GM12865 (cell line): ENCODE measurements at regions not wholly inside any gene's neighbourhood (a gene's known extent, or its start where the extent isn't known, plus 50 kb on each side); places are given as distances from the start of the nearest gene placed in this dataset.
A peak's percentile ranks its signal among the peaks of the same experiment; 100 is the strongest.

Source experiments
- DNase-seq: peaks from one replicate; pipeline ENCODE4 v3.0.0; 2010; ENCODE audit warnings: low read depth
- H3K4me3 ChIP-seq: 2 replicates; pipeline ENCODE4 v1.5.1; 2011; ENCODE audit warnings: mild to moderate bottlenecking, low read depth, low read length, control low read depth
- CTCF ChIP-seq: IDR thresholded peaks from 2 replicates; pipeline ENCODE4 v1.5.1; 2011; ENCODE audit warnings: low read length, control low read depth, low read depth, inconsistent platforms; ENCODE audit not compliant: insufficient read depth; ENCODE audit errors: missing control alignments

DNA sequence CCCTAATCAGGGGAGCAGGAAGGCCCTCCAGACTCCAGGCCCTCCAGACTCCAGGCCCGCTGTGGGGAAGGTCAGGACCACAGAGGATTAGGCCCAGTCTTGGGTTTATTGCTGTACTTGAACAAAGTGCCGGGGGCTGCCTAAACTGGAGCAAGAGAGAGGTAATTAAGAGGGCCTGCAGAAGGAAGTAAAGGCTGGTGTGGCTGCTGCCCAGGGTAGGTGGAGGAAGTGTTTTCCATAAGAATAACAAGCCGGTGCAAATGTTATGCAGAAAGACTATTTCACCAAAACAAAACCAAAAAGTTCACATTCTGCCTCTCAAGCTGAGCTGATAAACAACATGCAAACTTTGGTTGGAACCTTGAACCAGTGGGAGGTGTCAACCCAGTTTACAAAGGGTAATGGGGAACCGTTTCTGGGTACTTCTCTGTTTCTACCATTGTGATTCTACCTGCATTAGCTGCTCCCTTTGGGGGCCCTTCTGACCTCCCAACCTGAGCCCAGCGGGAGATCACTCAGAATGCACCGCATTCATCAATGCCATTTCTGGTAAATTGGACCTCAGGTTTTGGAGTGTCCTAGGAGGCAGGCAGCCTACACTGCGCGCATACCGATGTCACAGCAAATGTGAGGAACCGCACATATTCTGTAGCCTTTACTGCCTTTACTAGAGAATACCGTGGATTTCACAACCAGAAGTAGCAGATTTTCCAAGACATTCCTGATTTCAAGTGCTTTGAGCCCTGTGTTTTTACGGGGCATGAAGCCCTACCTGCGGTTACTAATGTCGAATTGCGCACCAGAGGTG, 59.7 kb upstream of the BCOR start:
- no peak for TF ChIP-seq CTCF
- H3K4me3 ChIP-seq, result no peak overlapping the region
- DNase-seq, result no peak

DNA sequence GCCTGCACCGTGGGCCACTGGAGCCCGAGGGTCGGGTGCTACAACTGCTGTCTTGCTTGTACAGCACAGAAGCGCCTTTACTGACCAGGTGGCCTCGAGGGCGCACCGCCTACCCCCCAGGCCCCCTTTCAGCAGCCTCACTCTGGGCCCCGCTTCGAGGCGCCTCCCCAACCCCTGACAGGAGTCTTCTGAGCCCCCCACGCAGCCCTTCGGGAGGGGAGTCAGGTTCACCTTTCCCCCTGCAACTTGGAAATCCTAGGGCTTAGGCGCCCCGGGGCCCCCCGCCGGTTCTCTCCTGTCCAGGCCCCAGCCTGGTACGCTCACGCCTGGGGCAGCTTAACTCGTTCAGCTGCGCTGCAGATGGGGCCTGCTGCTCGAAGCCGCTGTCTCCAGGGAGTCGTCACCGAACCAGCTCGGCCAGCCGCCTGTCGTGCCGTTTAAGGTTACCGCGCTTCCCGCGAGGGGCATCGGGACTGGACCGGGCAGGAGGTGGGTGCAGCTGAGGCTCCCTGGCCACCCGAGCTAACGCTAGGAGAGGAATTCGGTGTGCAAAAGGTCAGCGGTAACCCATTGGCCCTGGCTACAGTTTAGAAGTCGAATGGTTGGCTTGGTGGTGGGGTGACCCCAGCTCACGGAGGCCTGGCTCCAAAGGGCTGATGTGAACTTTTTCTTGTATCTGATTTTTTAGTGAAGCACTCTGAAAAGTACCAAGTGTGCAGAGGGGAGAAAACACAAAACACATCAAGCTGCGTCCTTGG, 58.9 kb upstream of the BCOR start:
- DNase-seq, result no peak
- no peak overlapping the region for H3K4me3 ChIP-seq
- no peak for TF ChIP-seq CTCF

GRCh38 chrX:40155589-40156469, 58.1 kb upstream of the BCOR start:
- no peak overlapping the region for H3K4me3 ChIP-seq
- no peak for DNase-seq
- TF ChIP-seq CTCF, result no peak

- TF ChIP-seq CTCF, result no peak
- peak overlapping the region; percentile 55 for H3K4me3 ChIP-seq
- peak; percentile 64 for DNase-seq
These were observed 57.3 kb upstream of the BCOR start for GRCh38 chrX:40154853-40155588.

DNA sequence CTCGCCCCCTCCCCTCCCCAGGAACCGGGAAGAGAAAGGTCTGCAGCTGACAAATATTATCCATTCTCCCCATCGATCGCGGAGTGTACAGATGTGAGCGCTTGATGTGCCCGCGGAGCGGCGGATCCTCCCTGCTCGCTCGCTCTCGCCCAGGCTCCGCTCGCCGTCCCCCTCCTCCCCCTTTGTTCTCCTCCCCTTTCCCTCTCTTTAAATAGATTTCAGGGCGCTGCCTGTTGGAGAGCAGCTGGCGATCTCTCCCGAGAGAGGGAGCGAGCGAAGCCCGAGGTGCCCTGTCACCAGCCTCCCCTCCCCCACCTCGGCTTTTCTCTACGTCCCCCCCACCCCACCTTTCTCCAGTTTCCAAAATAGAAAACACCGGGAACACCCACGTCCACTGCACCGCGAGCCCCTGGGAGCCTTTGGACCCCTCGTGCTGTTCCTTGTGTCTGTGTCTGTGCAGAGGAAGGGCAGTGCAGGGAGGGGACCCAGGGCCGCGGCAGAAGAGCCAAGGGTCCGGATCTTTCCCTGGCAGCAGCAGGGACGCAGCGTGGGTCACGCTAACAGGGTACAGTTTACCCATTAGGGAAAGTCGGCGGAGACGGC, 56.6 kb upstream of the BCOR start:
- DNase-seq, result no peak
- H3K4me3 ChIP-seq, result peak overlapping the region; percentile 55
- TF ChIP-seq CTCF, result no peak
